ENCODE measurements at regions not wholly inside any gene's neighbourhood (a gene's known extent, or its start where the extent isn't known, plus 50 kb on each side); places are given as distances from the start of the nearest gene placed in this dataset.

DNA sequence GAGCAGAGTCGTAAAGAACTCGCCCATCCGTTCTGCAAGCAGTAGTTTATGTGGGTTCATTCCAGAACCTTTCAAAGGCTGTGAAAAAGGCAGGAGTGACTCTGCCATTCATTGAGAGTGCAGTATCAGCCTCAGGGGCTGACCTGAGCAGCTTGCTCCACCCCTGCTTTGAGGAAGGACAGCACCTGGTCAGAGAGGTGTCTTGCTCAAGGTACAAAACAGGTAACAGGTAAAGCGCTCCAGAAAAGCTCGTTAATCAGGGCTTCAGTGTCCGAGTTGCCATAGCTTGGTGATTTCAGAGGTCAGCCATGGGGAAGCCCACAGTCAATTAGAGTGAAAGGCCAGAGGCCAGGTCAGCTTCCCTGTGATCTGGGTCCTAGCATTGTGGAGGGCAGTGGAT lies 251.1 kb downstream of the ABCC12 start:
- Histone ChIP-seq H3K27ac (ENCODE audit: low read depth, low read length) (no peak overlapping the region), H3K79me2 (ENCODE audit: control insufficient read depth in 1 of 2, insufficient read depth in 2 of 2, low read length in 2 of 2) (no peaks in the 10 kb centered on the region), H2AFZ (ENCODE audit: low read length) (peak overlapping the region; percentile 86; the same call in 1 of the 2 replicates), H4K20me1 (replicated peaks in 1 of 2; ENCODE audit: control insufficient read depth in 1 of 2, insufficient read depth in 2 of 2, low read length in 2 of 2) (no peaks in the 10 kb centered on the region), H2BK12ac (ENCODE audit: low read depth, low read length) (no peak overlapping the region), H2BK120ac (replicated peaks; ENCODE audit: low read depth, low read length) (no peak overlapping the region), H4K91ac (replicated peaks; ENCODE audit: insufficient read length, low read length) (no peak overlapping the region), H3K4me1 (replicated peaks in 1 of 4; ENCODE audit: control insufficient read depth in 3 of 4, insufficient read depth in 4 of 4, low read length in 3 of 4) (no peaks in the 10 kb centered on the region; a peak in 1 of 7 replicates), H3K23me2 (ENCODE audit: low read depth, low read length) (no peaks in the 10 kb centered on the region), H3K4me2 (ENCODE audit: insufficient read depth in 1 of 2, low read depth in 2 of 2, low read length in 2 of 2) (no peak overlapping the region), H3K27me3 (replicated peaks in 1 of 4; ENCODE audit: control insufficient read depth in 3 of 4, extremely low read depth in 1 of 4, insufficient read depth in 3 of 4, low read length in 3 of 4) (no peaks in the 10 kb centered on the region), H2BK15ac (ENCODE audit: low read length) (no peak overlapping the region), H4K8ac (ENCODE audit: extremely low read depth, insufficient read depth, low read length) (no peak overlapping the region), H3K36me3 (ENCODE audit: control insufficient read depth in 2 of 4, insufficient read depth in 4 of 4, low read length in 3 of 4) (no peaks in the 10 kb centered on the region), H3K79me1 (ENCODE audit: low read depth, low read length) (no peaks in the 10 kb centered on the region), H2AK5ac (ENCODE audit: low read depth, low read length) (no peak overlapping the region), H3K9ac (replicated peaks in 1 of 4; ENCODE audit: extremely low read depth in 1 of 4, low read depth in 3 of 4, low read length in 3 of 4) (no peak overlapping the region), H3K9me3 (ENCODE audit: insufficient read depth in 2 of 2, low read depth in 1 of 2, low read length in 1 of 2) (peaks cover 0 to under 1% of the 10 kb centered on the region in 2 experiments; a peak in 2 of 4 replicates), H2BK20ac (ENCODE audit: low read length) (no peak overlapping the region), H3K4ac (replicated peaks; ENCODE audit: insufficient read length, low read depth, low read length) (no peak overlapping the region), H3K4me3 (ENCODE audit: extremely low read depth in 1 of 4, insufficient read depth in 2 of 4, low read depth in 3 of 4, low read length in 4 of 4) (no peak overlapping the region), H3K23ac (ENCODE audit: insufficient read length) (no peak overlapping the region), H2BK5ac (ENCODE audit: low read depth, low read length) (no peak overlapping the region), H4K5ac (ENCODE audit: insufficient read length, low read depth, low read length) (no peak overlapping the region), H3K18ac (ENCODE audit: extremely low read depth, low read length) (no peak overlapping the region), H3K14ac (ENCODE audit: insufficient read length) (no peak overlapping the region), H3K56ac (replicated peaks; ENCODE audit: insufficient read length, low read depth, low read length) (no peak overlapping the region)
- TF ChIP-seq POLR2A (IDR thresholded peaks at IDR 0.05; ENCODE audit: control extremely low read depth in 1 of 2, low read depth in 2 of 2, low read length in 2 of 2) (no peak), ASH2L (IDR thresholded peaks at IDR 0.05; ENCODE audit: low read length) (no peak), JUND (IDR thresholded peaks at IDR 0.05; ENCODE audit: low read length) (no peak), RAD21 (IDR thresholded peaks at IDR 0.05 in 1 of 2, conservative IDR thresholded peaks at IDR 0.05 in 1 of 2; ENCODE audit: low read depth in 2 of 2, low read length in 2 of 2) (no peak), EZH2 (IDR thresholded peaks at IDR 0.05; ENCODE audit: low read depth, low read length, severe bottlenecking) (no peak), TEAD4 (IDR thresholded peaks at IDR 0.05; ENCODE audit: low read depth, low read length) (no peak), PHF8 (conservative IDR thresholded peaks at IDR 0.05; ENCODE audit: low read depth, low read length) (no peak)
- TF ChIP-seq, protein P1, sequence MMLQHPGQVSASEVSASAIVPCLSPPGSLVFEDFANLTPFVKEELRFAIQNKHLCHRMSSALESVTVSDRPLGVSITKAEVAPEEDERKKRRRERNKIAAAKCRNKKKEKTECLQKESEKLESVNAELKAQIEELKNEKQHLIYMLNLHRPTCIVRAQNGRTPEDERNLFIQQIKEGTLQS (IDR thresholded peaks at IDR 0.05; ENCODE audit: insufficient read depth, low read depth, low read length): no peak
- TF ChIP-seq, protein P2, sequence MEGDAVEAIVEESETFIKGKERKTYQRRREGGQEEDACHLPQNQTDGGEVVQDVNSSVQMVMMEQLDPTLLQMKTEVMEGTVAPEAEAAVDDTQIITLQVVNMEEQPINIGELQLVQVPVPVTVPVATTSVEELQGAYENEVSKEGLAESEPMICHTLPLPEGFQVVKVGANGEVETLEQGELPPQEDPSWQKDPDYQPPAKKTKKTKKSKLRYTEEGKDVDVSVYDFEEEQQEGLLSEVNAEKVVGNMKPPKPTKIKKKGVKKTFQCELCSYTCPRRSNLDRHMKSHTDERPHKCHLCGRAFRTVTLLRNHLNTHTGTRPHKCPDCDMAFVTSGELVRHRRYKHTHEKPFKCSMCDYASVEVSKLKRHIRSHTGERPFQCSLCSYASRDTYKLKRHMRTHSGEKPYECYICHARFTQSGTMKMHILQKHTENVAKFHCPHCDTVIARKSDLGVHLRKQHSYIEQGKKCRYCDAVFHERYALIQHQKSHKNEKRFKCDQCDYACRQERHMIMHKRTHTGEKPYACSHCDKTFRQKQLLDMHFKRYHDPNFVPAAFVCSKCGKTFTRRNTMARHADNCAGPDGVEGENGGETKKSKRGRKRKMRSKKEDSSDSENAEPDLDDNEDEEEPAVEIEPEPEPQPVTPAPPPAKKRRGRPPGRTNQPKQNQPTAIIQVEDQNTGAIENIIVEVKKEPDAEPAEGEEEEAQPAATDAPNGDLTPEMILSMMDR (IDR thresholded peaks at IDR 0.05; ENCODE audit: control extremely low read depth in 1 of 3, insufficient read depth in 1 of 3, low read depth in 1 of 3, low read length in 3 of 3): no peak
- POLR2A ChIA-PET (ENCODE audit: partially characterized antibody): no interaction called here
- CTCF ChIA-PET (ENCODE audit: partially characterized antibody): interaction anchor here (1.2 to 1.5 kb wide), 2 partner anchors 35 to 210 kb away, joined by 3 read pairs; no protein-coding TSS in a partner anchor
- peak; percentile 28 for FAIRE-seq
- 89% methylated on average over 6 of the region's 6 CpGs; no CpG with 5 or more reads in 1 of the 2 experiments for WGBS, 2 experiments (ENCODE audit: extremely low coverage in 1 of 2, insufficient coverage in 1 of 2, insufficient read length in 1 of 2, insufficient replicate concordance in 2 of 2, low coverage in 1 of 2, low lambda C conversion rate in 2 of 2, missing lambda C conversion rate in 1 of 2)
- DNase-seq (ENCODE audit: low read depth in 1 of 2, low spot score in 2 of 2): no peak
